ENCODE measurements at regions not wholly inside any gene's neighbourhood (a gene's known extent, or its start where the extent isn't known, plus 50 kb on each side); places are given as distances from the start of the nearest gene placed in this dataset.

GRCh38 chr7:46844486-46844885 is 737.4 kb downstream of the TNS3 start:
- no peak for TF ChIP-seq CTCF (conservative IDR thresholded peaks at IDR 0.05; ENCODE audit: low read length)
- TF ChIP-seq EZH2phosphoT487 (IDR thresholded peaks at IDR 0.05; ENCODE audit: borderline replicate concordance) = no peak
